ENCODE measurements at regions not wholly inside any gene's neighbourhood (a gene's known extent, or its start where the extent isn't known, plus 50 kb on each side); places are given as distances from the start of the nearest gene placed in this dataset.

DNA sequence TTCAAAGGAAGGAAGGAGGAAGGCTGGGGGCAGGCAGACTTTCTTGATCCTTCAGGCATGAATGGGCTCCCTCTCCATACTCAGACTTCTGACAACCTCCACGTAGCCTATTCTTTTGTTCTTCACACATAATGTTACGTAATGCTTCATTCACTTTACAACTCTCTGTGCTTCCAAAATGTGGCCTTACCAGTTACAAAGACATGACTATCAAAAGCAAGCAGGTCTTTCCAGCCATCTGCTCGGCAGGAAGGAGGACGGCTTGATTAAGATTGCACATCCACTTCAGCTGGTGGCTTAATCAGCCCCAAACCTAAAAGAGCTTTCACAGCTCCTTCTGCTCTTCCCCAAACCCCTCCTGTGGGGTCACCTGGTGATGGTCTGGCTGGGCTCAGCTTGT lies 263.2 kb downstream of the XXYLT1 start:
- no peaks in the 10 kb centered on the region for H3K9me3 ChIP-seq (ENCODE audit: control insufficient read depth, insufficient read depth, low read depth, low read length)
- TF ChIP-seq, protein P1, sequence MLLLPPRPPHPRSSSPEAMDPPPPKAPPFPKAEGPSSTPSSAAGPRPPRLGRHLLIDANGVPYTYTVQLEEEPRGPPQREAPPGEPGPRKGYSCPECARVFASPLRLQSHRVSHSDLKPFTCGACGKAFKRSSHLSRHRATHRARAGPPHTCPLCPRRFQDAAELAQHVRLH (tag by site-specific recombination; IDR thresholded peaks at IDR 0.05): no peak
- H3K4me3 ChIP-seq (ENCODE audit: low read depth, low read length): no peak overlapping the region
- H3K36me3 ChIP-seq (ENCODE audit: control insufficient read depth in 2 of 2, insufficient read depth in 1 of 2, low read length in 2 of 2): no peaks in the 10 kb centered on the region
- ChIA-PET CTCF (no interaction called here), POLR2A (no interaction called here)
- peaks cover 3% of the 10 kb centered on the region for H3K4me1 ChIP-seq (ENCODE audit: control insufficient read depth, insufficient read depth, low read length)
- H3K27ac ChIP-seq (ENCODE audit: extremely low read depth, low read depth, low read length): no peak overlapping the region

DNA sequence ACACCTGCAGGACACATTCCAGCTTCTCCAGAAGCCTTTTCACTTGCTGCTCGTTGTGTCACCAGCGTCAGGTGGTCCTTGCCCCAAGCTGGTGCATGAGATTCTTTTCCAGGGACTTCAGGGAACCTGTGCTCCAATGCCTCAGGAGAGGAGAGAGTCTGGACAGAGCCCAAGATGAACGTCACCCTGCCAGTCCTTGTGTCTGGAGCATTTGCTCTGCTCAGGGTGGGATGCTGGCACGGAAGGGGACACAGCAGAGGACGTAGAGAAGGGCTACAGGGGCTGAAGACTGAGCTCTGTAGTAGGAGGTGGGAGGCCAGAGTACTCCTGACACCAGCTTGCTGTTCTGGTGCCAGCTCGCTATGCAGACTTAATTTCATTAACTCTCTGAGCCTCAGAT lies 262.1 kb downstream of the XXYLT1 start:
- CTCF ChIA-PET: no interaction called here
- no peak overlapping the region for H3K4me3 ChIP-seq (ENCODE audit: low read depth, low read length)
- H3K36me3 ChIP-seq (ENCODE audit: control insufficient read depth in 2 of 2, insufficient read depth in 1 of 2, low read length in 2 of 2): no peaks in the 10 kb centered on the region
- no peaks in the 10 kb centered on the region for H3K9me3 ChIP-seq (ENCODE audit: control insufficient read depth, insufficient read depth, low read depth, low read length)
- no peaks in the 10 kb centered on the region for H3K4me1 ChIP-seq (ENCODE audit: control insufficient read depth, insufficient read depth, low read length)
- H3K27ac ChIP-seq (ENCODE audit: extremely low read depth, low read depth, low read length): no peak overlapping the region
- POLR2A ChIA-PET: no interaction called here
- TF ChIP-seq, protein P2, sequence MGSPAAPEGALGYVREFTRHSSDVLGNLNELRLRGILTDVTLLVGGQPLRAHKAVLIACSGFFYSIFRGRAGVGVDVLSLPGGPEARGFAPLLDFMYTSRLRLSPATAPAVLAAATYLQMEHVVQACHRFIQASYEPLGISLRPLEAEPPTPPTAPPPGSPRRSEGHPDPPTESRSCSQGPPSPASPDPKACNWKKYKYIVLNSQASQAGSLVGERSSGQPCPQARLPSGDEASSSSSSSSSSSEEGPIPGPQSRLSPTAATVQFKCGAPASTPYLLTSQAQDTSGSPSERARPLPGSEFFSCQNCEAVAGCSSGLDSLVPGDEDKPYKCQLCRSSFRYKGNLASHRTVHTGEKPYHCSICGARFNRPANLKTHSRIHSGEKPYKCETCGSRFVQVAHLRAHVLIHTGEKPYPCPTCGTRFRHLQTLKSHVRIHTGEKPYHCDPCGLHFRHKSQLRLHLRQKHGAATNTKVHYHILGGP (tag by site-specific recombination; IDR thresholded peaks at IDR 0.05): no peak
- TF ChIP-seq MYNN (tag by site-specific recombination; IDR thresholded peaks at IDR 0.05; ENCODE audit: borderline replicate concordance) (no peak), ZNF76 (tag by site-specific recombination; IDR thresholded peaks at IDR 0.05; ENCODE audit: borderline replicate concordance, low read depth) (no peak), GFI1B (tag by site-specific recombination; IDR thresholded peaks at IDR 0.05) (no peak), ZNF202 (tag by site-specific recombination; IDR thresholded peaks at IDR 0.05; ENCODE audit: borderline replicate concordance) (no peak), ZNF366 (tag by site-specific recombination; conservative IDR thresholded peaks at IDR 0.05) (no peak), ZNF23 (tag by site-specific recombination; IDR thresholded peaks at IDR 0.05; ENCODE audit: borderline replicate concordance) (no peak), OVOL3 (tag by site-specific recombination; IDR thresholded peaks at IDR 0.05) (no peak), WT1 (tag by site-specific recombination; IDR thresholded peaks at IDR 0.05) (no peak), ZNF2 (tag by site-specific recombination; IDR thresholded peaks at IDR 0.05) (no peak), ZNF433 (tag by site-specific recombination; IDR thresholded peaks at IDR 0.05; ENCODE audit: low read depth) (no peak), ZFP41 (tag by site-specific recombination; IDR thresholded peaks at IDR 0.05; ENCODE audit: borderline replicate concordance) (no peak), ZNF302 (tag by site-specific recombination; IDR thresholded peaks at IDR 0.05; ENCODE audit: low read depth) (no peak)
- TF ChIP-seq, protein P3, sequence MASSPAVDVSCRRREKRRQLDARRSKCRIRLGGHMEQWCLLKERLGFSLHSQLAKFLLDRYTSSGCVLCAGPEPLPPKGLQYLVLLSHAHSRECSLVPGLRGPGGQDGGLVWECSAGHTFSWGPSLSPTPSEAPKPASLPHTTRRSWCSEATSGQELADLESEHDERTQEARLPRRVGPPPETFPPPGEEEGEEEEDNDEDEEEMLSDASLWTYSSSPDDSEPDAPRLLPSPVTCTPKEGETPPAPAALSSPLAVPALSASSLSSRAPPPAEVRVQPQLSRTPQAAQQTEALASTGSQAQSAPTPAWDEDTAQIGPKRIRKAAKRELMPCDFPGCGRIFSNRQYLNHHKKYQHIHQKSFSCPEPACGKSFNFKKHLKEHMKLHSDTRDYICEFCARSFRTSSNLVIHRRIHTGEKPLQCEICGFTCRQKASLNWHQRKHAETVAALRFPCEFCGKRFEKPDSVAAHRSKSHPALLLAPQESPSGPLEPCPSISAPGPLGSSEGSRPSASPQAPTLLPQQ (tag by site-specific recombination; IDR thresholded peaks at IDR 0.05): no peak
- TF ChIP-seq, protein P4, sequence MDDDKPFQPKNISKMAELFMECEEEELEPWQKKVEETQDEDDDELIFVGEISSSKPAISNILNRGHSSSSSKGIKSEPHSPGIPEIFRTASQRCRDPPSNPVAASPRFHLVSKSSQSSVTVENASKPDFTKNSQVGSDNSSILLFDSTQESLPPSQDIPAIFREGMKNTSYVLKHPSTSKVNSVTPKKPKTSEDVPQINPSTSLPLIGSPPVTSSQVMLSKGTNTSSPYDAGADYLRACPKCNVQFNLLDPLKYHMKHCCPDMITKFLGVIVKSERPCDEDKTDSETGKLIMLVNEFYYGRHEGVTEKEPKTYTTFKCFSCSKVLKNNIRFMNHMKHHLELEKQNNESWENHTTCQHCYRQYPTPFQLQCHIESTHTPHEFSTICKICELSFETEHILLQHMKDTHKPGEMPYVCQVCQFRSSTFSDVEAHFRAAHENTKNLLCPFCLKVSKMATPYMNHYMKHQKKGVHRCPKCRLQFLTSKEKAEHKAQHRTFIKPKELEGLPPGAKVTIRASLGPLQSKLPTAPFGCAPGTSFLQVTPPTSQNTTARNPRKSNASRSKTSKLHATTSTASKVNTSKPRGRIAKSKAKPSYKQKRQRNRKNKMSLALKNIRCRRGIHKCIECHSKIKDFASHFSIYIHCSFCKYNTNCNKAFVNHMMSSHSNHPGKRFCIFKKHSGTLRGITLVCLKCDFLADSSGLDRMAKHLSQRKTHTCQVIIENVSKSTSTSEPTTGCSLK (tag by site-specific recombination; IDR thresholded peaks at IDR 0.05): no peak

DNA sequence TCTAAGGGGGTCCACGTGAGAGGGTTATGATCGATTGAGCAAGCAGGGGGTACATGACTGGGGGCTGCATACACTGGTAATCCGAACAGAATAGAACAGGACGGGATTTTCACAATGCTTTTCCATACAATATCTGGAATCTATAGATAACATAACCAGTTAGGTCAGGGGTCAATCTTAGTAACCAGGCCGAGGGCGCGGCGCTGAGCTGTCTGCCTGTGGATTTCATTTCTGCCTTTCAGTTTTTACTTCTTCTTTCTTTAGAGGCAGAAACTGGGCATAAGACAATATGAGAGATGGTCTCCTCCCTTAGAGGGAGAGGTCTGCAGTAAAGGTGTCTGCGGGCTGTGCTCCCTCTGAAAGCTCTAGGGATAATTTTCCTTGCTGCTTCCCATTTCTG lies 261.3 kb downstream of the XXYLT1 start:
- ChIA-PET POLR2A (no interaction called here), CTCF (no interaction called here)
- H3K36me3 ChIP-seq (ENCODE audit: control insufficient read depth in 2 of 2, insufficient read depth in 1 of 2, low read length in 2 of 2): no peaks in the 10 kb centered on the region
- no peak overlapping the region for H3K4me3 ChIP-seq (ENCODE audit: low read depth, low read length)
- no peaks in the 10 kb centered on the region for H3K4me1 ChIP-seq (ENCODE audit: control insufficient read depth, insufficient read depth, low read length)
- no peaks in the 10 kb centered on the region for H3K9me3 ChIP-seq (ENCODE audit: control insufficient read depth, insufficient read depth, low read depth, low read length)
- no peak overlapping the region for H3K27ac ChIP-seq (ENCODE audit: extremely low read depth, low read depth, low read length)
- TF ChIP-seq ZNF354C (tag by site-specific recombination; IDR thresholded peaks at IDR 0.05; ENCODE audit: borderline replicate concordance, low read depth) (no peak), GLIS1 (tag by site-specific recombination; IDR thresholded peaks at IDR 0.05) (no peak), ZNF423 (tag by site-specific recombination; IDR thresholded peaks at IDR 0.05) (no peak), ZNF677 (tag by site-specific recombination; IDR thresholded peaks at IDR 0.05) (no peak), HOXA7 (CRISPR knock-in tag; IDR thresholded peaks at IDR 0.05; ENCODE audit: borderline replicate concordance) (no peak), ZBTB20 (tag by site-specific recombination; IDR thresholded peaks at IDR 0.05) (no peak), ZNF311 (tag by site-specific recombination; IDR thresholded peaks at IDR 0.05; ENCODE audit: borderline replicate concordance) (no peak), ZNF140 (tag by site-specific recombination; IDR thresholded peaks at IDR 0.05) (no peak), ZNF626 (tag by site-specific recombination; IDR thresholded peaks at IDR 0.05) (no peak), ZNF558 (tag by site-specific recombination; IDR thresholded peaks at IDR 0.05) (no peak), ZNF501 (tag by site-specific recombination; IDR thresholded peaks at IDR 0.05) (no peak)
- TF ChIP-seq, protein P5, sequence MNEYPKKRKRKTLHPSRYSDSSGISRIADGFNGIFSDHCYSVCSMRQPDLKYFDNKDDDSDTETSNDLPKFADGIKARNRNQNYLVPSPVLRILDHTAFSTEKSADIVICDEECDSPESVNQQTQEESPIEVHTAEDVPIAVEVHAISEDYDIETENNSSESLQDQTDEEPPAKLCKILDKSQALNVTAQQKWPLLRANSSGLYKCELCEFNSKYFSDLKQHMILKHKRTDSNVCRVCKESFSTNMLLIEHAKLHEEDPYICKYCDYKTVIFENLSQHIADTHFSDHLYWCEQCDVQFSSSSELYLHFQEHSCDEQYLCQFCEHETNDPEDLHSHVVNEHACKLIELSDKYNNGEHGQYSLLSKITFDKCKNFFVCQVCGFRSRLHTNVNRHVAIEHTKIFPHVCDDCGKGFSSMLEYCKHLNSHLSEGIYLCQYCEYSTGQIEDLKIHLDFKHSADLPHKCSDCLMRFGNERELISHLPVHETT (tag by site-specific recombination; IDR thresholded peaks at IDR 0.05): no peak
